D721Med (cell line): ENCODE measurements at regions not wholly inside any gene's neighbourhood (a gene's known extent, or its start where the extent isn't known, plus 50 kb on each side); places are given as distances from the start of the nearest gene placed in this dataset.
"Not testable (repeated sequence)": the region's sequence is repeated elsewhere in the genome, so short reads cannot be mapped to it uniquely, and the experiment has no call there.

ENCODE experiments used
- DNase-seq: peaks from one replicate; pipeline ENCODE4 v3.0.0; 2011; ENCODE audit warnings: low spot score; ENCODE audit not compliant: insufficient read length
- FAIRE-seq: peaks from 2 replicates; lab custom pipeline; 2011; peaks lifted over from hg19 to GRCh38; lab: Jason Lieb, UNC
- CTCF ChIP-seq: IDR thresholded peaks from 2 replicates; pipeline ENCODE4 v1.5.1; 2012; ENCODE audit warnings: mild to moderate bottlenecking, control low read depth; ENCODE audit not compliant: insufficient read depth; ENCODE audit errors: missing control alignments

- FAIRE-seq = no peak
- no peak for DNase-seq
- TF ChIP-seq CTCF = no peak
Measured at GRCh38 chr2:142562900-142563299, 314.6 kb upstream of the KYNU start.

- FAIRE-seq (no peak), DNase-seq (no peak)
- no peak for TF ChIP-seq CTCF
Measured at GRCh38 chr2:142561656-142562055, 315.8 kb upstream of the KYNU start.

GRCh38 chr2:142557391-142557790 lies 320.1 kb upstream of the KYNU start:
- TF ChIP-seq CTCF = no peak
- DNase-seq = no peak
- FAIRE-seq = peak; percentile 6

- FAIRE-seq, DNase-seq: not testable (repeated sequence)
Measured at GRCh38 chr2:142545999-142546398, 331.5 kb upstream of the KYNU start.

GRCh38 chr2:142545036-142545435 lies 332.4 kb upstream of the KYNU start:
- no peak for FAIRE-seq

GRCh38 chr2:142544173-142544572 lies 333.3 kb upstream of the KYNU start:
- DNase-seq = no peak
- no peak for TF ChIP-seq CTCF
- no peak for FAIRE-seq

More at GRCh38 chr2:142545036-142545435, 332.4 kb upstream of the KYNU start:
- no peak for DNase-seq
- TF ChIP-seq CTCF = no peak

- DNase-seq (no peak), FAIRE-seq (no peak)
- TF ChIP-seq CTCF = no peak
Measured at GRCh38 chr2:142542431-142542910, 335.0 kb upstream of the KYNU start.

- no peak for TF ChIP-seq CTCF
- no peak for DNase-seq
- FAIRE-seq = no peak
Measured at GRCh38 chr2:142536966-142537365, 340.5 kb upstream of the KYNU start.
